Tibial nerve (tissue), 4 donors: ENCODE measurements at regions not wholly inside any gene's neighbourhood (a gene's known extent, or its start where the extent isn't known, plus 50 kb on each side); places are given as distances from the start of the nearest gene placed in this dataset.

Source experiments
- DNase-seq, 2 donors: peaks; one replicate each; pipeline ENCODE4 v3.0.0-alpha.2; 2019; ENCODE audit warnings: low spot score in 2 of 2
- H3K27ac ChIP-seq, 4 donors: fragments of 200-600 bp; sonication (generic) in 3 of 4; one replicate each; pipeline ENCODE4 v1.5.1; 2017 to 2019; ENCODE audit warnings: mild to moderate bottlenecking in 1 of 4
- H3K27me3 ChIP-seq, 2 donors: fragments of 200-600 bp; sonication (generic) in 1 of 2; one replicate each; pipeline versions ENCODE4 v1.5.1 to v1.6.0; 2017 to 2019
- H3K36me3 ChIP-seq, 3 donors: fragments of 200-600 bp; sonication (generic); one replicate each; pipeline ENCODE4 v1.5.1; 2018 to 2019
- H3K4me1 ChIP-seq, 4 donors: fragments of 200-600 bp; sonication (generic) in 3 of 4; one replicate each; pipeline ENCODE4 v1.5.1; 2017 to 2019
- H3K4me3 ChIP-seq, 4 donors: fragments of 200-600 bp; sonication (generic) in 3 of 4; one replicate each; pipeline ENCODE4 v1.5.1; 2017 to 2019; ENCODE audit warnings: mild to moderate bottlenecking in 1 of 4, moderate library complexity in 1 of 4
- H3K9me3 ChIP-seq, 4 donors: fragments of 200-600 bp; sonication (generic) in 3 of 4; one replicate each; pipeline ENCODE4 v1.5.1; 2017 to 2019
- EP300 ChIP-seq, 2 donors: sonication (generic); formaldehyde crosslinking; IDR thresholded peaks; one replicate each; pipeline ENCODE4 v1.6.1; 2017; ENCODE audit warnings: antibody characterized with exemption in 2 of 2, mild to moderate bottlenecking in 1 of 2
- POLR2A ChIP-seq, 2 donors: fragments of 450-650 bp; IDR thresholded peaks; one replicate each; pipeline ENCODE4 v1.6.1; 2017; ENCODE audit warnings: antibody characterized with exemption in 2 of 2, mild to moderate bottlenecking in 2 of 2, moderate library complexity in 2 of 2
- WGBS, 2 donors: methylation state at CpG; one replicate each; pipeline ENCODE4 v1.1.5; 2018; 5-methylcytosine and 5-hydroxymethylcytosine counted together
- TF ChIP-seq, protein P1 (sequence below), 5 experiments: fragments of 200-600 bp in 3 of 5; fragments of 450-650 bp in 2 of 5; sonication (generic) in 3 of 5; IDR thresholded peaks; one replicate each; pipeline ENCODE4 v1.5.1; 2016 to 2019; ENCODE audit warnings: antibody characterized with exemption in 5 of 5, mild to moderate bottlenecking in 3 of 5, moderate library complexity in 2 of 5

GRCh38 chr4:138032222-138032621, 209.9 kb downstream of the SLC7A11 start:
- H3K27me3 ChIP-seq: no peaks in the 10 kb centered on the region
- H3K27ac ChIP-seq: no peak overlapping the region
- DNase-seq: no peak
- H3K9me3 ChIP-seq: no peaks in the 10 kb centered on the region
- H3K36me3 ChIP-seq: no peaks in the 10 kb centered on the region
- TF ChIP-seq, protein P1, sequence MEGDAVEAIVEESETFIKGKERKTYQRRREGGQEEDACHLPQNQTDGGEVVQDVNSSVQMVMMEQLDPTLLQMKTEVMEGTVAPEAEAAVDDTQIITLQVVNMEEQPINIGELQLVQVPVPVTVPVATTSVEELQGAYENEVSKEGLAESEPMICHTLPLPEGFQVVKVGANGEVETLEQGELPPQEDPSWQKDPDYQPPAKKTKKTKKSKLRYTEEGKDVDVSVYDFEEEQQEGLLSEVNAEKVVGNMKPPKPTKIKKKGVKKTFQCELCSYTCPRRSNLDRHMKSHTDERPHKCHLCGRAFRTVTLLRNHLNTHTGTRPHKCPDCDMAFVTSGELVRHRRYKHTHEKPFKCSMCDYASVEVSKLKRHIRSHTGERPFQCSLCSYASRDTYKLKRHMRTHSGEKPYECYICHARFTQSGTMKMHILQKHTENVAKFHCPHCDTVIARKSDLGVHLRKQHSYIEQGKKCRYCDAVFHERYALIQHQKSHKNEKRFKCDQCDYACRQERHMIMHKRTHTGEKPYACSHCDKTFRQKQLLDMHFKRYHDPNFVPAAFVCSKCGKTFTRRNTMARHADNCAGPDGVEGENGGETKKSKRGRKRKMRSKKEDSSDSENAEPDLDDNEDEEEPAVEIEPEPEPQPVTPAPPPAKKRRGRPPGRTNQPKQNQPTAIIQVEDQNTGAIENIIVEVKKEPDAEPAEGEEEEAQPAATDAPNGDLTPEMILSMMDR (IDR thresholded peaks at IDR 0.05): no peak
- TF ChIP-seq EP300 (IDR thresholded peaks at IDR 0.05) (no peak), POLR2A (IDR thresholded peaks at IDR 0.05) (no peak)
- H3K4me3 ChIP-seq: no peak overlapping the region
- H3K4me1 ChIP-seq: no peaks in the 10 kb centered on the region

DNA sequence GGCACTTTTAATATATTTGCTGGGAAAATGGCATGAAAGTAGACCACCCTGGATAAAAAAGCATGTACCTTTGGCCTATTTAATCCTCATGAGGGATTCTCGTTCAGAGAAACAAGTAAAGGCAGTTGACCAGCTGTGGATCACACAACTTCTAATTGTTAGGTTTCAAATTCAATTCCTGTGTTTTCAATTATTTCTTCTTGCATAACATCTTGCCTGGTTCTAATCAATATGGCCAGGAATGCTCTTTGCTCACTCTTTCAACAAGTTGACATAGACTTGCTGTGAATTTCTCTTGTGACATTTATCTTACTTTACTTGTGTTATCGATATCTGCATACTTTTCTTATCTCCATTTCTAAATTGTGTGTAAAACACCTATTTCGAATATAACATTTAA, 211.8 kb downstream of the SLC7A11 start:
- 79 to 85% methylated on average over 3 of the region's 3 CpGs for WGBS, 2 donors
- no peaks in the 10 kb centered on the region for H3K36me3 ChIP-seq
- no peak for DNase-seq
- no peaks in the 10 kb centered on the region for H3K27me3 ChIP-seq
- H3K4me1 ChIP-seq: no peaks in the 10 kb centered on the region
- no peaks in the 10 kb centered on the region for H3K9me3 ChIP-seq
- no peak overlapping the region for H3K27ac ChIP-seq
- H3K4me3 ChIP-seq: no peak overlapping the region
- no peak for TF ChIP-seq POLR2A (IDR thresholded peaks at IDR 0.05)
- TF ChIP-seq EP300 (IDR thresholded peaks at IDR 0.05): no peak
- TF ChIP-seq, protein P1 (IDR thresholded peaks at IDR 0.05): no peak

- no peaks in the 10 kb centered on the region for H3K36me3 ChIP-seq
- 59 to 79% methylated on average over 1 of the region's 1 CpG for WGBS, 2 donors
- H3K9me3 ChIP-seq: no peaks in the 10 kb centered on the region
- H3K4me3 ChIP-seq: no peak overlapping the region
- H3K4me1 ChIP-seq: no peaks in the 10 kb centered on the region
- no peaks in the 10 kb centered on the region for H3K27me3 ChIP-seq
- H3K27ac ChIP-seq: no peak overlapping the region
- no peak for DNase-seq
- TF ChIP-seq EP300 (IDR thresholded peaks at IDR 0.05): no peak
- no peak for TF ChIP-seq POLR2A (IDR thresholded peaks at IDR 0.05)
- TF ChIP-seq, protein P1 (IDR thresholded peaks at IDR 0.05): no peak
These were observed 213.2 kb downstream of the SLC7A11 start for GRCh38 chr4:138028923-138029322.

- no peak for DNase-seq
These were observed 220.9 kb downstream of the SLC7A11 start for GRCh38 chr4:138021139-138021830.

DNA sequence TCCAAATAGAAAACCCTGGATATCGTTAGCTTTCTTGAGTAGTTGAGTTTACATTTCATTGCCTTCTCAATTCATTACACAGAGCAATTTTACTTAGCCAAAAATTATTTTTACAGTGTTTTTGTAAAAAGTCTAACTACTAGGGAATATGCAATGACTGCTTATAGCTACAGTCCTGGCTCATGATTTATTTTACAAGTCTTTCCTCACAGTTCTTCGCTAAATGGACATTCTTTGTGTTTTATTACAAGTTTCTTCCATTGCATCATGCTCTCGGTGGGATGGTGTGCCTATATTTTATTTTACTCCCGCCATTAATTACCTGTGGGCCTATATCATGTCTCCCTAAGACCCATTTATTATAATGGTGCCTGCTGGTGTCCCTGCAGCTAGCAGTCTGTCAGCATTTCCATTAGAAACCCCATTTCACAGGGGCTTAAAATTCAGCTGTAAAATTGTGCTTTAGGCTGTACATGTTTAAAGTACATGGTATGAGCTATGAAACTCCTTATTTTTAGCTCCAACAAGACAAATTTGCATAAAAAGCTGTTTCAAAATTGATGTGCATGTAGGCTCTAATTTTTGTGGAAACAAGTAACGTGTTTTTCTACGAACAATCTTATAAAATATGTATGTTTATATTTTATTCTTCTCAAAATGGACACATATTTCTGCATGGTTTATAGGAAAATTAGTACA, 227.4 kb downstream of the SLC7A11 start:
- TF ChIP-seq EP300 (IDR thresholded peaks at IDR 0.05) (no peak), POLR2A (IDR thresholded peaks at IDR 0.05) (no peak)
- TF ChIP-seq, protein P1 (IDR thresholded peaks at IDR 0.05): no peak
- no peaks in the 10 kb centered on the region for H3K4me1 ChIP-seq
- WGBS, 2 donors: 79 to 80% methylated on average over 6 of the region's 6 CpGs
- H3K36me3 ChIP-seq: no peaks in the 10 kb centered on the region
- no peaks in the 10 kb centered on the region for H3K9me3 ChIP-seq
- no peak for DNase-seq
- H3K27ac ChIP-seq: no peak overlapping the region
- no peaks in the 10 kb centered on the region for H3K27me3 ChIP-seq
- no peak overlapping the region for H3K4me3 ChIP-seq

More at GRCh38 chr4:138021139-138021830, 220.9 kb downstream of the SLC7A11 start:
- H3K36me3 ChIP-seq: no peaks in the 10 kb centered on the region
- no peaks in the 10 kb centered on the region for H3K27me3 ChIP-seq
- no peak overlapping the region for H3K27ac ChIP-seq
- no peak overlapping the region for H3K4me3 ChIP-seq
- H3K9me3 ChIP-seq: no peaks in the 10 kb centered on the region
- 29 to 32% methylated on average over 3 of the region's 3 CpGs for WGBS, 2 donors
- no peaks in the 10 kb centered on the region for H3K4me1 ChIP-seq
- no peak for TF ChIP-seq POLR2A (IDR thresholded peaks at IDR 0.05)
- TF ChIP-seq, protein P1 (IDR thresholded peaks at IDR 0.05): no peak
- TF ChIP-seq EP300 (IDR thresholded peaks at IDR 0.05): no peak
